Activated CD8-positive, alpha-beta T cell treated with anti-CD3 and anti-CD28 coated beads, Interleukin-2, amount 10 ng/mL, durations not matched to agents 7 days and 5 days (primary cell): ENCODE measurements at regions not wholly inside any gene's neighbourhood (a gene's known extent, or its start where the extent isn't known, plus 50 kb on each side); places are given as distances from the start of the nearest gene placed in this dataset.

Experiments
- ATAC-seq: fragments of 150-1000 bp; cut with Tn5 transposase; one replicate; pipeline ENCODE4 v1.10.0; 2021; ENCODE audit warnings: moderate library complexity
- CTCF ChIA-PET: fragments of 350-600 bp; sonication (Branson Sonifier 250); formaldehyde crosslinking; loops from one replicate; lab custom pipeline; 2021; ENCODE audit warnings: antibody characterized with exemption; lab: Charles Lee
- POLR2A ChIA-PET: fragments of 350-600 bp; sonication (Branson Sonifier 250); formaldehyde crosslinking; loops from one replicate; lab custom pipeline; 2021; ENCODE audit warnings: antibody characterized with exemption; lab: Charles Lee
- DNase-seq: peaks from one replicate; pipeline ENCODE4 v3.0.0-alpha.2; 2020
- H3K27ac Mint-ChIP-seq: one replicate; pipeline ENCODE4 v1.8.0; 2021; ENCODE audit warnings: mild to moderate bottlenecking, mixed read lengths
- H3K27me3 Mint-ChIP-seq: one replicate; pipeline ENCODE4 v1.8.0; 2021; ENCODE audit warnings: low read depth, mixed read lengths
- H3K36me3 Mint-ChIP-seq: one replicate; pipeline ENCODE4 v1.8.0; 2021; ENCODE audit warnings: low read depth, mixed read lengths
- H3K4me1 Mint-ChIP-seq: one replicate; pipeline ENCODE4 v1.8.0; 2021; ENCODE audit warnings: low read depth, mixed read lengths
- H3K4me3 Mint-ChIP-seq: one replicate; pipeline ENCODE4 v1.8.0; 2021; ENCODE audit warnings: mild to moderate bottlenecking, mixed read lengths
- H3K9me3 Mint-ChIP-seq: one replicate; pipeline ENCODE4 v1.8.0; 2022; ENCODE audit warnings: mixed read lengths; ENCODE audit not compliant: insufficient read depth

GRCh38 chr4:177099211-177099610 lies 210.5 kb upstream of the NEIL3 start:
- POLR2A ChIA-PET: no interaction called here
- no peak for ATAC-seq
- no peaks in the 10 kb centered on the region for H3K4me1 Mint-ChIP-seq
- H3K4me3 Mint-ChIP-seq: no peak overlapping the region
- no peaks in the 10 kb centered on the region for H3K27me3 Mint-ChIP-seq
- no peak for DNase-seq
- no peaks in the 10 kb centered on the region for H3K36me3 Mint-ChIP-seq
- no peak overlapping the region for H3K27ac Mint-ChIP-seq
- H3K9me3 Mint-ChIP-seq: no peaks in the 10 kb centered on the region
- CTCF ChIA-PET: no interaction called here

GRCh38 chr4:177100307-177100706 lies 209.4 kb upstream of the NEIL3 start:
- DNase-seq: no peak
- CTCF ChIA-PET: no interaction called here
- no peaks in the 10 kb centered on the region for H3K36me3 Mint-ChIP-seq

GRCh38 chr4:177103619-177104018 lies 206.1 kb upstream of the NEIL3 start:
- CTCF ChIA-PET: no interaction called here
- H3K9me3 Mint-ChIP-seq: no peaks in the 10 kb centered on the region

More at GRCh38 chr4:177100307-177100706, 209.4 kb upstream of the NEIL3 start:
- H3K4me3 Mint-ChIP-seq: no peak overlapping the region
- H3K4me1 Mint-ChIP-seq: no peaks in the 10 kb centered on the region
- H3K9me3 Mint-ChIP-seq: no peaks in the 10 kb centered on the region
- ATAC-seq: no peak
- no peak overlapping the region for H3K27ac Mint-ChIP-seq
- POLR2A ChIA-PET: no interaction called here
- no peaks in the 10 kb centered on the region for H3K27me3 Mint-ChIP-seq

GRCh38 chr4:177105536-177105935 lies 204.1 kb upstream of the NEIL3 start:
- POLR2A ChIA-PET: no interaction called here

More at GRCh38 chr4:177103619-177104018, 206.1 kb upstream of the NEIL3 start:
- H3K4me1 Mint-ChIP-seq: no peaks in the 10 kb centered on the region
- no peak for ATAC-seq
- H3K4me3 Mint-ChIP-seq: no peak overlapping the region
- H3K27ac Mint-ChIP-seq: no peak overlapping the region
- POLR2A ChIA-PET: no interaction called here
- no peaks in the 10 kb centered on the region for H3K27me3 Mint-ChIP-seq
- no peak for DNase-seq
- no peaks in the 10 kb centered on the region for H3K36me3 Mint-ChIP-seq

GRCh38 chr4:177107288-177107921 lies 202.3 kb upstream of the NEIL3 start:
- POLR2A ChIA-PET: no interaction called here
- Mint-ChIP-seq H3K36me3 (no peaks in the 10 kb centered on the region), H3K27me3 (no peaks in the 10 kb centered on the region), H3K4me3 (no peak overlapping the region), H3K27ac (no peak overlapping the region), H3K9me3 (no peaks in the 10 kb centered on the region), H3K4me1 (no peaks in the 10 kb centered on the region)
- CTCF ChIA-PET: interaction anchor here (0.7 kb wide), 1 partner anchor 39 kb away, joined by 3 read pairs; no protein-coding TSS in a partner anchor
- ATAC-seq: no peak
- DNase-seq: no peak

More at GRCh38 chr4:177105536-177105935, 204.1 kb upstream of the NEIL3 start:
- Mint-ChIP-seq H3K27ac (no peak overlapping the region), H3K4me3 (no peak overlapping the region), H3K27me3 (no peaks in the 10 kb centered on the region), H3K4me1 (no peaks in the 10 kb centered on the region), H3K36me3 (no peaks in the 10 kb centered on the region), H3K9me3 (no peaks in the 10 kb centered on the region)
- CTCF ChIA-PET: no interaction called here
- ATAC-seq (no peak), DNase-seq (no peak)

- ChIA-PET CTCF (interaction anchor here (1.1 kb wide), 1 partner anchor 142 kb away, joined by 3 read pairs; no protein-coding TSS in a partner anchor), POLR2A (no interaction called here)
- Mint-ChIP-seq H3K4me1 (no peaks in the 10 kb centered on the region), H3K4me3 (no peak overlapping the region), H3K9me3 (no peaks in the 10 kb centered on the region), H3K27me3 (no peaks in the 10 kb centered on the region), H3K27ac (no peak overlapping the region), H3K36me3 (no peaks in the 10 kb centered on the region)
- DNase-seq (no peak), ATAC-seq (no peak)
Observed at GRCh38 chr4:177108708-177109107, 201.0 kb upstream of the NEIL3 start.

GRCh38 chr4:177109769-177110168 lies 199.9 kb upstream of the NEIL3 start:
- DNase-seq (no peak), ATAC-seq (no peak)
- ChIA-PET POLR2A (no interaction called here), CTCF (no interaction called here)
- no peaks in the 10 kb centered on the region for H3K27me3 Mint-ChIP-seq
- no peaks in the 10 kb centered on the region for H3K4me1 Mint-ChIP-seq
- no peaks in the 10 kb centered on the region for H3K9me3 Mint-ChIP-seq
- no peak overlapping the region for H3K4me3 Mint-ChIP-seq
- no peak overlapping the region for H3K27ac Mint-ChIP-seq
- no peaks in the 10 kb centered on the region for H3K36me3 Mint-ChIP-seq

GRCh38 chr4:177116161-177116560 lies 193.5 kb upstream of the NEIL3 start:
- no peak overlapping the region for H3K27ac Mint-ChIP-seq
- H3K36me3 Mint-ChIP-seq: no peaks in the 10 kb centered on the region
- no peak for DNase-seq
- H3K27me3 Mint-ChIP-seq: no peaks in the 10 kb centered on the region
- no peak for ATAC-seq
- H3K9me3 Mint-ChIP-seq: no peaks in the 10 kb centered on the region
- CTCF ChIA-PET: no interaction called here
- H3K4me1 Mint-ChIP-seq: no peaks in the 10 kb centered on the region
- POLR2A ChIA-PET: no interaction called here
- H3K4me3 Mint-ChIP-seq: no peak overlapping the region

GRCh38 chr4:177117256-177117655 lies 192.4 kb upstream of the NEIL3 start:
- Mint-ChIP-seq H3K27me3 (no peaks in the 10 kb centered on the region), H3K4me1 (no peaks in the 10 kb centered on the region), H3K4me3 (no peak overlapping the region), H3K9me3 (no peaks in the 10 kb centered on the region), H3K27ac (no peak overlapping the region), H3K36me3 (no peaks in the 10 kb centered on the region)
- POLR2A ChIA-PET: no interaction called here
- DNase-seq (no peak), ATAC-seq (no peak)
- CTCF ChIA-PET: no interaction called here

GRCh38 chr4:177118596-177118995 lies 191.1 kb upstream of the NEIL3 start:
- H3K36me3 Mint-ChIP-seq: no peaks in the 10 kb centered on the region
- DNase-seq: no peak
- H3K27me3 Mint-ChIP-seq: no peaks in the 10 kb centered on the region
- no peak overlapping the region for H3K27ac Mint-ChIP-seq
- POLR2A ChIA-PET: no interaction called here
- CTCF ChIA-PET: no interaction called here
- H3K4me1 Mint-ChIP-seq: no peaks in the 10 kb centered on the region
- ATAC-seq: no peak
- H3K9me3 Mint-ChIP-seq: no peaks in the 10 kb centered on the region
- H3K4me3 Mint-ChIP-seq: no peak overlapping the region

GRCh38 chr4:177119021-177119471 lies 190.6 kb upstream of the NEIL3 start:
- no peak for DNase-seq
- Mint-ChIP-seq H3K27me3 (no peaks in the 10 kb centered on the region), H3K36me3 (no peaks in the 10 kb centered on the region), H3K9me3 (no peaks in the 10 kb centered on the region), H3K4me1 (no peaks in the 10 kb centered on the region), H3K4me3 (no peak overlapping the region), H3K27ac (no peak overlapping the region)
- ChIA-PET CTCF (no interaction called here), POLR2A (no interaction called here)
- no peak for ATAC-seq

- Mint-ChIP-seq H3K27ac (no peak overlapping the region), H3K27me3 (no peaks in the 10 kb centered on the region), H3K9me3 (no peaks in the 10 kb centered on the region), H3K36me3 (no peaks in the 10 kb centered on the region), H3K4me3 (no peak overlapping the region), H3K4me1 (no peaks in the 10 kb centered on the region)
- ATAC-seq (no peak), DNase-seq (no peak)
- ChIA-PET POLR2A (no interaction called here), CTCF (no interaction called here)
Observed at GRCh38 chr4:177119691-177120090, 190.0 kb upstream of the NEIL3 start.

- H3K27ac Mint-ChIP-seq: no peak overlapping the region
Observed at GRCh38 chr4:177123811-177124210, 185.9 kb upstream of the NEIL3 start.

More at GRCh38 chr4:177123811-177124210, 185.9 kb upstream of the NEIL3 start:
- ATAC-seq (no peak), DNase-seq (no peak)
- Mint-ChIP-seq H3K4me3 (no peak overlapping the region), H3K9me3 (no peaks in the 10 kb centered on the region), H3K36me3 (no peaks in the 10 kb centered on the region), H3K4me1 (no peaks in the 10 kb centered on the region), H3K27me3 (no peaks in the 10 kb centered on the region)
- ChIA-PET CTCF (no interaction called here), POLR2A (no interaction called here)
